Activated CD8-positive, alpha-beta memory T cell treated with anti-CD3 and anti-CD28 coated beads, Interleukin-2, amount 10 ng/mL, durations not matched to agents 7 days and 5 days (primary cell): ENCODE measurements at regions not wholly inside any gene's neighbourhood (a gene's known extent, or its start where the extent isn't known, plus 50 kb on each side); places are given as distances from the start of the nearest gene placed in this dataset.
"Not testable (repeated sequence)": the region's sequence is repeated elsewhere in the genome, so short reads cannot be mapped to it uniquely, and the experiment has no call there.

Experiments
- ATAC-seq: fragments of 150-1000 bp; cut with Tn5 transposase; one replicate; pipeline ENCODE4 v1.10.0; 2021; ENCODE audit warnings: moderate library complexity
- CTCF ChIA-PET: fragments of 350-600 bp; sonication (Branson Sonifier 250); formaldehyde crosslinking; loops from one replicate; lab custom pipeline; 2021; ENCODE audit warnings: antibody characterized with exemption; lab: Charles Lee
- DNase-seq: peaks from one replicate; pipeline ENCODE4 v3.0.0-alpha.2; 2020
- H3K27ac Mint-ChIP-seq: one replicate; pipeline ENCODE4 v1.8.0; 2021; ENCODE audit warnings: mild to moderate bottlenecking, mixed read lengths
- H3K27me3 Mint-ChIP-seq: one replicate; pipeline ENCODE4 v1.8.0; 2021; ENCODE audit warnings: mixed read lengths
- H3K36me3 Mint-ChIP-seq: one replicate; pipeline ENCODE4 v1.8.0; 2021; ENCODE audit warnings: mild to moderate bottlenecking, mixed read lengths
- H3K4me1 Mint-ChIP-seq: one replicate; pipeline ENCODE4 v1.8.0; 2021; ENCODE audit warnings: mixed read lengths
- H3K4me3 Mint-ChIP-seq: one replicate; pipeline ENCODE4 v1.8.0; 2021; ENCODE audit warnings: mild to moderate bottlenecking, moderate library complexity, mixed read lengths
- H3K9me3 Mint-ChIP-seq: one replicate; pipeline ENCODE4 v1.8.0; 2022; ENCODE audit warnings: low read depth, mixed read lengths

- DNase-seq (no peak), ATAC-seq (no peak)
- H3K27me3 Mint-ChIP-seq, result no peaks in the 10 kb centered on the region
- H3K36me3 Mint-ChIP-seq, result no peaks in the 10 kb centered on the region
- peaks cover 2% of the 10 kb centered on the region for H3K9me3 Mint-ChIP-seq
- CTCF ChIA-PET, result no interaction called here
- H3K4me1 Mint-ChIP-seq, result no peaks in the 10 kb centered on the region
- H3K27ac Mint-ChIP-seq, result no peak overlapping the region
- H3K4me3 Mint-ChIP-seq, result no peak overlapping the region
These were observed 161.6 kb upstream of the CTAGE1 start for GRCh38 chr18:22579271-22579670.

- H3K4me1 Mint-ChIP-seq, result no peaks in the 10 kb centered on the region
- H3K27ac Mint-ChIP-seq, result no peak overlapping the region
- no peaks in the 10 kb centered on the region for H3K36me3 Mint-ChIP-seq
- peaks cover 6% of the 10 kb centered on the region for H3K27me3 Mint-ChIP-seq
- CTCF ChIA-PET, result no interaction called here
- ATAC-seq (no peak), DNase-seq (no peak)
- no peaks in the 10 kb centered on the region for H3K9me3 Mint-ChIP-seq
- no peak overlapping the region for H3K4me3 Mint-ChIP-seq
These were observed 167.6 kb upstream of the CTAGE1 start for GRCh38 chr18:22585333-22585732.

- CTCF ChIA-PET, result no interaction called here
- DNase-seq (no peak), ATAC-seq (no peak)
- Mint-ChIP-seq H3K27me3 (peaks cover 6% of the 10 kb centered on the region), H3K4me1 (no peaks in the 10 kb centered on the region), H3K4me3 (no peak overlapping the region), H3K27ac (no peak overlapping the region), H3K9me3 (no peaks in the 10 kb centered on the region), H3K36me3 (no peaks in the 10 kb centered on the region)
These were observed 168.1 kb upstream of the CTAGE1 start for GRCh38 chr18:22585821-22586220.

GRCh38 chr18:22591222-22591621 is 173.5 kb upstream of the CTAGE1 start:
- Mint-ChIP-seq H3K4me1 (no peaks in the 10 kb centered on the region), H3K9me3 (no peaks in the 10 kb centered on the region), H3K36me3 (no peaks in the 10 kb centered on the region), H3K4me3 (no peak overlapping the region), H3K27ac (no peak overlapping the region), H3K27me3 (peaks cover 10% of the 10 kb centered on the region)
- DNase-seq (no peak), ATAC-seq (no peak)
- CTCF ChIA-PET, result no interaction called here

GRCh38 chr18:22594155-22594690 is 176.5 kb upstream of the CTAGE1 start:
- Mint-ChIP-seq H3K9me3 (no peaks in the 10 kb centered on the region), H3K4me1 (no peaks in the 10 kb centered on the region), H3K27me3 (peaks cover 9% of the 10 kb centered on the region), H3K4me3 (no peak overlapping the region), H3K27ac (no peak overlapping the region), H3K36me3 (no peaks in the 10 kb centered on the region)
- DNase-seq, result no peak
- no peak for ATAC-seq
- CTCF ChIA-PET, result no interaction called here

- H3K9me3 Mint-ChIP-seq, result no peaks in the 10 kb centered on the region
- no peaks in the 10 kb centered on the region for H3K4me1 Mint-ChIP-seq
- no peak for ATAC-seq
- CTCF ChIA-PET, result no interaction called here
- H3K36me3 Mint-ChIP-seq, result no peaks in the 10 kb centered on the region
- peaks cover 7% of the 10 kb centered on the region for H3K27me3 Mint-ChIP-seq
- H3K27ac Mint-ChIP-seq, result no peak overlapping the region
- DNase-seq, result no peak
- H3K4me3 Mint-ChIP-seq, result no peak overlapping the region
These were observed 183.8 kb upstream of the CTAGE1 start for GRCh38 chr18:22601481-22601880.

- CTCF ChIA-PET, DNase-seq, H3K36me3 Mint-ChIP-seq, H3K27me3 Mint-ChIP-seq, H3K4me1 Mint-ChIP-seq, H3K4me3 Mint-ChIP-seq, H3K9me3 Mint-ChIP-seq, H3K27ac Mint-ChIP-seq, ATAC-seq: not testable (repeated sequence)
These were observed 184.7 kb upstream of the CTAGE1 start for GRCh38 chr18:22602456-22602855.

GRCh38 chr18:22603902-22604301 is 186.2 kb upstream of the CTAGE1 start:
- no peaks in the 10 kb centered on the region for H3K36me3 Mint-ChIP-seq
- H3K4me3 Mint-ChIP-seq, result no peak overlapping the region
- ATAC-seq (no peak), DNase-seq (no peak)
- H3K4me1 Mint-ChIP-seq, result no peaks in the 10 kb centered on the region
- no peak overlapping the region for H3K27ac Mint-ChIP-seq
- no peaks in the 10 kb centered on the region for H3K9me3 Mint-ChIP-seq
- peaks cover 4% of the 10 kb centered on the region for H3K27me3 Mint-ChIP-seq
- CTCF ChIA-PET, result no interaction called here

GRCh38 chr18:22604390-22604985 is 186.8 kb upstream of the CTAGE1 start:
- ATAC-seq (no peak), DNase-seq (no peak)
- Mint-ChIP-seq H3K36me3 (no peaks in the 10 kb centered on the region), H3K9me3 (no peaks in the 10 kb centered on the region), H3K27ac (no peak overlapping the region), H3K4me1 (no peaks in the 10 kb centered on the region), H3K27me3 (peaks cover under 1% of the 10 kb centered on the region), H3K4me3 (no peak overlapping the region)
- CTCF ChIA-PET, result no interaction called here

- Mint-ChIP-seq H3K27ac (no peak overlapping the region), H3K4me3 (no peak overlapping the region), H3K36me3 (no peaks in the 10 kb centered on the region), H3K4me1 (no peaks in the 10 kb centered on the region), H3K27me3 (peaks cover 3% of the 10 kb centered on the region), H3K9me3 (no peaks in the 10 kb centered on the region)
- DNase-seq (no peak), ATAC-seq (no peak)
- CTCF ChIA-PET, result no interaction called here
These were observed 187.3 kb upstream of the CTAGE1 start for GRCh38 chr18:22604986-22605421.

- CTCF ChIA-PET, result no interaction called here
These were observed 188.0 kb upstream of the CTAGE1 start for GRCh38 chr18:22605736-22606135.

GRCh38 chr18:22606563-22607283 is 189.0 kb upstream of the CTAGE1 start:
- no peaks in the 10 kb centered on the region for H3K9me3 Mint-ChIP-seq
- DNase-seq (no peak), ATAC-seq (no peak)
- no peaks in the 10 kb centered on the region for H3K4me1 Mint-ChIP-seq
- H3K27me3 Mint-ChIP-seq, result peaks cover 6% of the 10 kb centered on the region
- CTCF ChIA-PET, result no interaction called here
- no peaks in the 10 kb centered on the region for H3K36me3 Mint-ChIP-seq
- no peak overlapping the region for H3K27ac Mint-ChIP-seq
- no peak overlapping the region for H3K4me3 Mint-ChIP-seq

More at GRCh38 chr18:22605736-22606135, 188.0 kb upstream of the CTAGE1 start:
- Mint-ChIP-seq H3K27me3 (peaks cover 3% of the 10 kb centered on the region), H3K4me3 (no peak overlapping the region), H3K9me3 (no peaks in the 10 kb centered on the region), H3K36me3 (no peaks in the 10 kb centered on the region), H3K27ac (no peak overlapping the region), H3K4me1 (no peaks in the 10 kb centered on the region)
- no peak for DNase-seq
- no peak for ATAC-seq

- no peak for ATAC-seq
- Mint-ChIP-seq H3K9me3 (no peaks in the 10 kb centered on the region), H3K4me1 (no peaks in the 10 kb centered on the region), H3K27me3 (peaks cover 6% of the 10 kb centered on the region), H3K36me3 (no peaks in the 10 kb centered on the region), H3K4me3 (no peak overlapping the region), H3K27ac (no peak overlapping the region)
- no peak for DNase-seq
- CTCF ChIA-PET, result no interaction called here
These were observed 189.5 kb upstream of the CTAGE1 start for GRCh38 chr18:22607284-22607635.

- H3K27me3 Mint-ChIP-seq, result peaks cover 6% of the 10 kb centered on the region
- no peaks in the 10 kb centered on the region for H3K36me3 Mint-ChIP-seq
- ATAC-seq (no peak), DNase-seq (no peak)
- H3K4me1 Mint-ChIP-seq, result no peaks in the 10 kb centered on the region
- H3K4me3 Mint-ChIP-seq, result no peak overlapping the region
- no peak overlapping the region for H3K27ac Mint-ChIP-seq
- CTCF ChIA-PET, result no interaction called here
- no peaks in the 10 kb centered on the region for H3K9me3 Mint-ChIP-seq
These were observed 191.1 kb upstream of the CTAGE1 start for GRCh38 chr18:22608847-22609246.
